ENCODE measurements at regions not wholly inside any gene's neighbourhood (a gene's known extent, or its start where the extent isn't known, plus 50 kb on each side); places are given as distances from the start of the nearest gene placed in this dataset.

DNA sequence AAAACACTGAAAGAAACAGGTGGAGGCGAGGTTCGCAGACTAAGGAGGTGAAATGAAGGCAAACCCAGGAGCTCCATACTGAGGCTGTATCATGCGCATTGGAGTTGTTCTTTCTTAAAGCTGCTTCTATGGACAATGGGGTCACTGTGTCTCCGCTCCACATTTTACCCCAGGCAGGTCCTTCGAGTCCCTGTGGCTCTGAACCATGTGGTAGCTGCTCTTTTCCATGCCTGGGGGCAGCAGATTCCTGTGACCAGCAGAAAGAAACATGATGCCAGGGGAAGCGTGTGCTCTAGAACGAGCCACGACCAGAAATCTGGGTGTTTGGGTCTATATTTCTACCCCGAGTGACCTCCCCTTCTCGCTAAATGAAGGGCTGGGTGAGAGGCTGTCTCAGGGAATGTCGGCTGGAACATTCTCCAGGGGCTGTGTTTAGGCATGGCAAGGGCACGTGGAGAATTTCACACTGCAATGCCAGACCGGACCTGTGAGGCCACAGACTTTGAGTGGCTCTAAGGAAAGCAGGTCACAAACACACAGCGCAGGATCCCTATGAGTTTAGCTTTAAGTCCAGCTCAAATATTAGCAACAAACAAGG lies 95.7 kb upstream of the IRS2 start:
- H3K9ac ChIP-seq: 0 out of 2 replicates have a peak overlapping the region, but pooled peaks have one; percentile 0

GRCh38 chr13:109881347-109881725 lies 95.0 kb upstream of the IRS2 start:
- Histone ChIP-seq H3K36me3 (no peaks in the 10 kb centered on the region), H3K27me3 (no peaks in the 10 kb centered on the region), H3K27ac (no peak overlapping the region), H3K4me1 (peaks cover 56% of the 10 kb centered on the region), H4K20me1 (no peaks in the 10 kb centered on the region), H3K4me3 (no peak overlapping the region), H3K9me3 (no peaks in the 10 kb centered on the region), H3K4me2 (peak overlapping the region; percentile 37), H3K9ac (no peak overlapping the region)
- TF ChIP-seq Cebpa-rat (IDR thresholded peaks at IDR 0.05): no peak

More for the DNA sequence above, 95.7 kb upstream of the IRS2 start:
- H3K36me3 ChIP-seq: no peaks in the 10 kb centered on the region
- no peaks in the 10 kb centered on the region for H4K20me1 ChIP-seq
- no peak overlapping the region for H3K4me3 ChIP-seq
- TF ChIP-seq Cebpa-rat (IDR thresholded peaks at IDR 0.05): no peak
- peaks cover 54% of the 10 kb centered on the region for H3K4me1 ChIP-seq
- peak overlapping the region; percentile 34; the same call in 1 of the 2 replicates for H3K27ac ChIP-seq
- no peaks in the 10 kb centered on the region for H3K27me3 ChIP-seq
- peak overlapping the region; percentile 81 for H3K4me2 ChIP-seq
- H3K9me3 ChIP-seq: no peaks in the 10 kb centered on the region

GRCh38 chr13:109880371-109881346 lies 94.3 kb upstream of the IRS2 start:
- H3K4me1 ChIP-seq: peaks cover 61% of the 10 kb centered on the region
- H4K20me1 ChIP-seq: no peaks in the 10 kb centered on the region
- H3K9ac ChIP-seq: no peak overlapping the region
- TF ChIP-seq Cebpa-rat (IDR thresholded peaks at IDR 0.05): no peak
- H3K4me2 ChIP-seq: peak overlapping the region; percentile 37
- no peaks in the 10 kb centered on the region for H3K27me3 ChIP-seq
- no peak overlapping the region for H3K4me3 ChIP-seq
- no peaks in the 10 kb centered on the region for H3K9me3 ChIP-seq
- no peaks in the 10 kb centered on the region for H3K36me3 ChIP-seq
- 0 out of 2 replicates have a peak overlapping the region, but pooled peaks have one; percentile 4 for H3K27ac ChIP-seq

GRCh38 chr13:109879338-109879737 lies 93.0 kb upstream of the IRS2 start:
- Histone ChIP-seq H3K9me3 (no peaks in the 10 kb centered on the region), H3K9ac (no peak overlapping the region), H3K4me1 (peaks cover 61% of the 10 kb centered on the region), H3K4me2 (no peak overlapping the region), H3K27ac (no peak overlapping the region), H3K4me3 (no peak overlapping the region), H3K36me3 (no peaks in the 10 kb centered on the region), H3K27me3 (no peaks in the 10 kb centered on the region), H4K20me1 (no peaks in the 10 kb centered on the region)
- TF ChIP-seq Cebpa-rat (IDR thresholded peaks at IDR 0.05): no peak

DNA sequence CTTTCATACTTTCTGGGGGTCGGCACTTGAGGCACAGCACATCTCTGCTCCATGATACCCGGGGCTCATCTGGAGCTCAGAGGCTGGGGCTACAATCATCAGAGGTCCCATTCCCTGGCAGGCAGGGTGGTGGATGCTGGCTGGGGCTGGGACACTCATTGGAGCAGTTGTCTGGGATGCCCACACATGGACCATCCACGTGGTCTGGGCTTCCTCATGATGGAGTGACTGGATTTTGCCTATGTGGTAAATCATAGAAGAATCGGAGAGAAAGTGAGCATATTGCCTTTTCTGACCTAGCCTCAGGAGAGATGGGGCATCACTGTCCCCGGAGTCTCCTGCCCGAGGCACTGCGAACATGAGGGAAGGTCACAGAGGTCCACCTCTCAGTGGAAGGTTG lies 91.4 kb upstream of the IRS2 start:
- TF ChIP-seq Cebpa-rat (IDR thresholded peaks at IDR 0.05): no peak
- Histone ChIP-seq H4K20me1 (no peaks in the 10 kb centered on the region), H3K9ac (no peak overlapping the region), H3K27ac (no peak overlapping the region), H3K4me3 (no peak overlapping the region), H3K27me3 (no peaks in the 10 kb centered on the region), H3K36me3 (no peaks in the 10 kb centered on the region), H3K9me3 (no peaks in the 10 kb centered on the region), H3K4me1 (peaks cover 46% of the 10 kb centered on the region), H3K4me2 (no peak overlapping the region)

DNA sequence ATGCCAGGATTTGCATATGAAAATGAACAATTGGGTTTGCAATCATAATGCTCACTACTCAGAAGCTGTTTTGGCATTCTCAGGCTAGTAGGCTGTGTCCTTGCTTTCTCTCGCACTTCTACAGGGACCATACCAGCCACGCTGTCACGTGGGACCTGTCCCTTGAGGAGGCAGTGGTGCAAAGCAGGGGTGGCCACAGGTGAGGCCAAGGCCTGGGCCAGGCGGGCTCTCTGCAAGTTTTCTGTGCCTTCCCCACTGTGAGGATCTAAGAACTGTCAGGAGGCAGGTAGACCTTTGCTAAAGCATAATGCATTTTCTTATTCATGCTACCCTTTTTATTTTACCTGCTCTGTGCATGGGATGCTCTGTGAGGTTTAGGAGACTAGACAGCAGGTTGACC lies 89.4 kb upstream of the IRS2 start:
- no peak overlapping the region for H3K9ac ChIP-seq
- no peak for TF ChIP-seq Cebpa-rat (IDR thresholded peaks at IDR 0.05)
- H3K36me3 ChIP-seq: no peaks in the 10 kb centered on the region
- peaks cover 26% of the 10 kb centered on the region for H3K4me1 ChIP-seq
- H3K4me2 ChIP-seq: peak overlapping the region; percentile 49
- H3K9me3 ChIP-seq: no peaks in the 10 kb centered on the region
- H4K20me1 ChIP-seq: no peaks in the 10 kb centered on the region
- no peaks in the 10 kb centered on the region for H3K27me3 ChIP-seq
- H3K27ac ChIP-seq: no peak overlapping the region
- no peak overlapping the region for H3K4me3 ChIP-seq

GRCh38 chr13:109874484-109875454 lies 88.4 kb upstream of the IRS2 start:
- Histone ChIP-seq H3K4me3 (no peak overlapping the region), H3K4me2 (peak overlapping the region; percentile 49), H3K9me3 (peaks cover 6% of the 10 kb centered on the region; the same call in 1 of the 2 replicates), H3K36me3 (no peaks in the 10 kb centered on the region), H3K27ac (no peak overlapping the region), H3K4me1 (peaks cover 27% of the 10 kb centered on the region), H3K9ac (no peak overlapping the region), H3K27me3 (no peaks in the 10 kb centered on the region), H4K20me1 (no peaks in the 10 kb centered on the region)
- TF ChIP-seq Cebpa-rat (IDR thresholded peaks at IDR 0.05): no peak

DNA sequence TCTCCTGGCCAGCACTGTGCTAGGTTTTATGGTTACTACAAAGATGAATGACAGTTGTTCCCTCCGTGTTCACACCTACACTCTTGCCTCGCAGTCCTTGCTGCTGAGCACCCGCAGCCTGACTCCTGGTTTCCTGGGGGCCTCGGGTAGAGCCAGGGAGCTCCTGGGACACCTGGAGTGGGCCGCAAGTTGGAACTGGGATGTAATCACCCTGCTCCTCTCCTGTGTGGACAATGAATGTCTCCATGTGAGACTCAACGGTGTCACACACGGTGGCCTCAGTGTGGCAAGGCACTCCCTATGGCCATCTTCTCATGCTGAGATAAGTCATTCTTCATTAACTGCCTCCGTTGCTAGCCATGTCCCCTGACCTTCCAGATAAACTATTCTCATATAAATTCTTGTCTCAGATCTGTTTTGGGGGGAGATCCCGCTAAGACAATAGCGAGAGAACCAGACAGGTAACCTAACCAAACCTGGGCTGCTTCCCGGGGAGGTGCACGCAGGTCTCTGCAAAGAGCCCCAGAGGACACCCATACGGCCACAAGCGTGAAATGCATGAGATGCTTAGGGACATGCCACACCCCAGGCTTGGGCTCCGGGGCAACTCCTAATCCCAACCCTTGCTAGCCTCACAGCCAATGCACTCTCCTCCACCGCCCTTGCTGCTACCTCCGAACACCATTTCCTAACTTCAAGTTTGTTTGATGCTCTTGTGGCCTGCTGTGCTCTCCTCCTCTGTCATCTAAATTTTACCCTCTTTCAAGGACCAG lies 87.2 kb upstream of the IRS2 start:
- Histone ChIP-seq H3K27ac (no peak overlapping the region), H3K4me1 (peaks cover 35% of the 10 kb centered on the region), H3K9me3 (peaks cover 7% of the 10 kb centered on the region; the same call in 1 of the 2 replicates), H3K4me3 (no peak overlapping the region), H3K36me3 (no peaks in the 10 kb centered on the region), H4K20me1 (no peaks in the 10 kb centered on the region), H3K4me2 (no peak overlapping the region), H3K27me3 (no peaks in the 10 kb centered on the region), H3K9ac (no peak overlapping the region)
- no peak for TF ChIP-seq Cebpa-rat (IDR thresholded peaks at IDR 0.05)

GRCh38 chr13:109872864-109873263 lies 86.5 kb upstream of the IRS2 start:
- H3K4me3 ChIP-seq: no peak overlapping the region
- peaks cover 7% of the 10 kb centered on the region; the same call in 1 of the 2 replicates for H3K9me3 ChIP-seq
- peaks cover 35% of the 10 kb centered on the region for H3K4me1 ChIP-seq
- H3K36me3 ChIP-seq: no peaks in the 10 kb centered on the region
- no peaks in the 10 kb centered on the region for H4K20me1 ChIP-seq
- H3K9ac ChIP-seq: no peak overlapping the region
- H3K27ac ChIP-seq: no peak overlapping the region
- TF ChIP-seq Cebpa-rat (IDR thresholded peaks at IDR 0.05): no peak
- no peaks in the 10 kb centered on the region for H3K27me3 ChIP-seq
- H3K4me2 ChIP-seq: no peak overlapping the region

All from BLaER1 (cell line).